Stimulated activated CD8-positive, alpha-beta memory T cell treated with anti-CD3 and anti-CD28 coated beads, Interleukin-7, amount 100 ng/mL, for 48 hours (primary cell): ENCODE measurements at regions not wholly inside any gene's neighbourhood (a gene's known extent, or its start where the extent isn't known, plus 50 kb on each side); places are given as distances from the start of the nearest gene placed in this dataset.

Source experiments
- DNase-seq, 2 donors: peaks; one replicate each; pipeline ENCODE4 v3.0.0-alpha.2; 2020; ENCODE audit warnings: low read depth in 1 of 2; ENCODE audit errors: extremely low read depth in 1 of 2

- no peak for DNase-seq
Measured at GRCh38 chr16:6863135-6863534, 469.5 kb upstream of the RBFOX1 start.

GRCh38 chr16:6861815-6862477 lies 470.7 kb upstream of the RBFOX1 start:
- no peak for DNase-seq

GRCh38 chr16:6861135-6861814 lies 471.4 kb upstream of the RBFOX1 start:
- no peak for DNase-seq

- DNase-seq, result no peak
Measured at GRCh38 chr16:6857575-6857974, 475.1 kb upstream of the RBFOX1 start.

- DNase-seq, result no peak
Measured at GRCh38 chr16:6856578-6856977, 476.1 kb upstream of the RBFOX1 start.

- DNase-seq, result no peak
Measured at GRCh38 chr16:6853565-6853964, 479.1 kb upstream of the RBFOX1 start.

GRCh38 chr16:6852643-6853225 lies 479.9 kb upstream of the RBFOX1 start:
- DNase-seq, result no peak

GRCh38 chr16:6846452-6846851 lies 486.2 kb upstream of the RBFOX1 start:
- DNase-seq, result no peak

- DNase-seq, result no peak
Measured at GRCh38 chr16:6841392-6841791, 491.3 kb upstream of the RBFOX1 start.

GRCh38 chr16:6837722-6838121 lies 494.9 kb upstream of the RBFOX1 start:
- DNase-seq, result no peak

- DNase-seq, result no peak
Measured at GRCh38 chr16:6836766-6837165, 495.9 kb upstream of the RBFOX1 start.

- no peak for DNase-seq
Measured at GRCh38 chr16:6835941-6836340, 496.7 kb upstream of the RBFOX1 start.

- DNase-seq, result no peak
Measured at GRCh38 chr16:6835516-6835915, 497.1 kb upstream of the RBFOX1 start.

GRCh38 chr16:6828690-6829089 lies 504.0 kb upstream of the RBFOX1 start:
- DNase-seq, result no peak

GRCh38 chr16:6827931-6828330 lies 504.7 kb upstream of the RBFOX1 start:
- DNase-seq, result no peak

- no peak for DNase-seq
Measured at GRCh38 chr16:6827267-6827666, 505.4 kb upstream of the RBFOX1 start.

- DNase-seq, result no peak
Measured at GRCh38 chr16:6822041-6822440, 510.6 kb upstream of the RBFOX1 start.

GRCh38 chr16:6804461-6804860 lies 528.2 kb upstream of the RBFOX1 start:
- DNase-seq, result no peak

GRCh38 chr16:6803176-6803575 lies 529.5 kb upstream of the RBFOX1 start:
- DNase-seq, result no peak

GRCh38 chr16:6797223-6797622 lies 535.4 kb upstream of the RBFOX1 start:
- DNase-seq, result no peak

GRCh38 chr16:6777624-6778023 lies 555.0 kb upstream of the RBFOX1 start:
- DNase-seq, result no peak

GRCh38 chr16:6775712-6776111 lies 556.9 kb upstream of the RBFOX1 start:
- DNase-seq, result no peak
